ENCODE measurements at regions not wholly inside any gene's neighbourhood (a gene's known extent, or its start where the extent isn't known, plus 50 kb on each side); places are given as distances from the start of the nearest gene placed in this dataset.
A peak's percentile ranks its signal among the peaks of the same experiment; 100 is the strongest.

- intact Hi-C loops (cut with DNase I; ENCODE audit: low total_unique reads), result no loop called here
- DNase-seq, result no peak
- in situ Hi-C loops (cut with MboI; ENCODE audit: low pct_ligation_motif_present in 1 of 4, low pct_unique_long_range_greater_than_20kb in 1 of 4, low sequenced_read_pairs in 3 of 4), result no loop called here
Observed at GRCh38 chr4:19262467-19262866, 989.2 kb upstream of the SLIT2 start.

GRCh38 chr4:19260346-19260745 is 991.4 kb upstream of the SLIT2 start:
- 34 to 60% methylated on average over 2 of the region's 2 CpGs for WGBS, 2 donors (ENCODE audit: low coverage in 1 of 2)
- in situ Hi-C loops (cut with MboI; ENCODE audit: low pct_ligation_motif_present in 1 of 4, low pct_unique_long_range_greater_than_20kb in 1 of 4, low sequenced_read_pairs in 3 of 4) (no loop called here), intact Hi-C loops (cut with DNase I; ENCODE audit: low total_unique reads) (no loop called here)
- H3K36me3 ChIP-seq, result no peaks in the 10 kb centered on the region
- no peak for DNase-seq
- H3K27ac ChIP-seq, result no peak overlapping the region
- TF ChIP-seq POLR2AphosphoS5 (IDR thresholded peaks at IDR 0.05), result no peak
- no peak for TF ChIP-seq CTCF (IDR thresholded peaks at IDR 0.05)
- TF ChIP-seq POLR2A (IDR thresholded peaks at IDR 0.05), result no peak
- no peak for TF ChIP-seq EP300 (IDR thresholded peaks at IDR 0.05; ENCODE audit: low read depth)
- no peaks in the 10 kb centered on the region for H3K4me1 ChIP-seq
- peaks cover 0 to 4% of the 10 kb centered on the region in 2 donors for H3K9me3 ChIP-seq
- H3K4me3 ChIP-seq, result no peak overlapping the region
- no peaks in the 10 kb centered on the region for H3K27me3 ChIP-seq

More at GRCh38 chr4:19262467-19262866, 989.2 kb upstream of the SLIT2 start:
- Histone ChIP-seq H3K27ac (no peak overlapping the region), H3K36me3 (no peaks in the 10 kb centered on the region), H3K4me1 (no peaks in the 10 kb centered on the region), H3K27me3 (no peaks in the 10 kb centered on the region), H3K4me3 (no peak overlapping the region), H3K9me3 (no peaks in the 10 kb centered on the region)
- 61 to 80% methylated on average over 2 of the region's 2 CpGs for WGBS, 2 donors (ENCODE audit: low coverage in 1 of 2)
- no peak for TF ChIP-seq POLR2A (IDR thresholded peaks at IDR 0.05)
- TF ChIP-seq CTCF (IDR thresholded peaks at IDR 0.05), result no peak
- no peak for TF ChIP-seq POLR2AphosphoS5 (IDR thresholded peaks at IDR 0.05)
- no peak for TF ChIP-seq EP300 (IDR thresholded peaks at IDR 0.05; ENCODE audit: low read depth)

GRCh38 chr4:19259920-19260319 is 991.8 kb upstream of the SLIT2 start:
- H3K9me3 ChIP-seq, result peaks cover 0 to 4% of the 10 kb centered on the region in 2 donors

GRCh38 chr4:19256823-19257222 is 994.9 kb upstream of the SLIT2 start:
- in situ Hi-C loops (cut with MboI; ENCODE audit: low pct_ligation_motif_present in 1 of 4, low pct_unique_long_range_greater_than_20kb in 1 of 4, low sequenced_read_pairs in 3 of 4) (no loop called here), intact Hi-C loops (cut with DNase I; ENCODE audit: low total_unique reads) (no loop called here)
- Histone ChIP-seq H3K27ac (peak overlapping the region in 1 of 4 donors; percentile 56), H3K36me3 (no peaks in the 10 kb centered on the region), H3K27me3 (no peaks in the 10 kb centered on the region), H3K4me3 (no peak overlapping the region), H3K4me1 (no peaks in the 10 kb centered on the region), H3K9me3 (peaks cover 0 to 4% of the 10 kb centered on the region in 2 donors)
- no peak for DNase-seq
- TF ChIP-seq EP300 (IDR thresholded peaks at IDR 0.05; ENCODE audit: low read depth) (no peak), CTCF (IDR thresholded peaks at IDR 0.05) (no peak), POLR2A (IDR thresholded peaks at IDR 0.05) (no peak), POLR2AphosphoS5 (IDR thresholded peaks at IDR 0.05) (no peak)

More at GRCh38 chr4:19259920-19260319, 991.8 kb upstream of the SLIT2 start:
- Histone ChIP-seq H3K27ac (no peak overlapping the region), H3K27me3 (no peaks in the 10 kb centered on the region), H3K4me1 (no peaks in the 10 kb centered on the region), H3K4me3 (no peak overlapping the region), H3K36me3 (no peaks in the 10 kb centered on the region)
- DNase-seq, result no peak
- 29% methylated on average over 1 of the region's 1 CpG; no CpG with 5 or more reads in 1 of the 2 donors for WGBS, 2 donors (ENCODE audit: low coverage in 1 of 2)
- intact Hi-C loops (cut with DNase I; ENCODE audit: low total_unique reads), result no loop called here
- TF ChIP-seq POLR2A (IDR thresholded peaks at IDR 0.05), result no peak
- TF ChIP-seq CTCF (IDR thresholded peaks at IDR 0.05), result no peak
- TF ChIP-seq EP300 (IDR thresholded peaks at IDR 0.05; ENCODE audit: low read depth), result no peak
- TF ChIP-seq POLR2AphosphoS5 (IDR thresholded peaks at IDR 0.05), result no peak
- in situ Hi-C loops (cut with MboI; ENCODE audit: low pct_ligation_motif_present in 1 of 4, low pct_unique_long_range_greater_than_20kb in 1 of 4, low sequenced_read_pairs in 3 of 4), result no loop called here

Data from transverse colon (tissue), 4 donors.